ENCODE measurements at regions not wholly inside any gene's neighbourhood (a gene's known extent, or its start where the extent isn't known, plus 50 kb on each side); places are given as distances from the start of the nearest gene placed in this dataset.

GRCh38 chr18:76545433-76546087, 50.5 kb upstream of the ZNF516 start:
- no peaks in the 10 kb centered on the region for H3K36me3 Mint-ChIP-seq
- no peaks in the 10 kb centered on the region for H3K9me3 Mint-ChIP-seq
- peaks cover 8% of the 10 kb centered on the region for H3K27me3 Mint-ChIP-seq
- H3K4me3 Mint-ChIP-seq: no peak overlapping the region
- no peak overlapping the region for H3K27ac Mint-ChIP-seq
- DNase-seq: no peak
- CTCF ChIA-PET: no interaction called here
- no peaks in the 10 kb centered on the region for H3K4me1 Mint-ChIP-seq

- Mint-ChIP-seq H3K4me1 (no peaks in the 10 kb centered on the region), H3K36me3 (no peaks in the 10 kb centered on the region), H3K4me3 (no peak overlapping the region), H3K27me3 (peaks cover 8% of the 10 kb centered on the region), H3K27ac (no peak overlapping the region), H3K9me3 (no peaks in the 10 kb centered on the region)
- DNase-seq: no peak
- CTCF ChIA-PET: no interaction called here
Measured at GRCh38 chr18:76544511-76545345, 49.7 kb upstream of the ZNF516 start.
